ENCODE measurements at regions not wholly inside any gene's neighbourhood (a gene's known extent, or its start where the extent isn't known, plus 50 kb on each side); places are given as distances from the start of the nearest gene placed in this dataset.

DNA sequence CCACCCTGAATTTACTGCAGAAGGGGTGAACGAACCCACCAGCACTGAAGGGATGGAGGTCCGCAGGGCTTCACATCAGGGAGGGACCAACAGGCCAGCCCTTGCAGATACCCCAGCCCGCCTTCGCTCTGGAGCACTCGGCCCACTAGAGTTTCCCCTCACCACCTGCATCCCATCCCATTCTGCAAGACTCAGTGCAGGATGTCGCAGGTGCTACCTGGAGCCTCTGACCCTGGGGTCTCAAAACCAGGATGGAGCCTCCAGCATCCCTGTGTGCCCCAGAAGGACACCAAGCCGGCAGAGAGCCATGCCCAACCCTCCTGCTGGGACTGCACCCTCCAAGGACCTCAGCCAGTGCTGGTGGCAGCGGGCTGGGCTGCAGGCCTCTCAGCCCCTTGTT is 57.6 kb upstream of the ADRA2C start:
- no peak for TF ChIP-seq GATA3 (IDR thresholded peaks at IDR 0.05; ENCODE audit: low read depth, low read length)

DNA sequence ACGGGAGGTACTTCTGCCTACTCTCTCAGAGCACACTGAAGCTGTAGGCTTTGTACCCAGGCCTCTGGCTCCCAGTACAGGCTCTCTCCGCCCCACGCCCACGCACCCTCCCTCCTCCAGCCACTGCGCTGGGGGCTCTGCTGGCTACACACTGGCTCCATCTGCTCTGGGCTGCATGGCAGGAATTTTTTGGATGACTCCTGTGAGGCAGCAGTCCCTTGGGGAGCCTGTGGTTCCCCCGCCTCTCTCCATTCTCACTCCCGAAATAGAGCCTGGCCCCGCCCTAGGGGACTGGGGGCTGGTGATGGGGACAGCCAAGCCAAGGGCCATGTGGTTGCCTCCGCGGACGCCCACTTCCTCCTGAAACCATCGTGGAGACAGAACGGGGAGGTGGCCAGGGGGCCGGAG is 58.1 kb upstream of the ADRA2C start:
- TF ChIP-seq GATA2 (IDR thresholded peaks at IDR 0.05; ENCODE audit: low read depth, low read length), result no peak

DNA sequence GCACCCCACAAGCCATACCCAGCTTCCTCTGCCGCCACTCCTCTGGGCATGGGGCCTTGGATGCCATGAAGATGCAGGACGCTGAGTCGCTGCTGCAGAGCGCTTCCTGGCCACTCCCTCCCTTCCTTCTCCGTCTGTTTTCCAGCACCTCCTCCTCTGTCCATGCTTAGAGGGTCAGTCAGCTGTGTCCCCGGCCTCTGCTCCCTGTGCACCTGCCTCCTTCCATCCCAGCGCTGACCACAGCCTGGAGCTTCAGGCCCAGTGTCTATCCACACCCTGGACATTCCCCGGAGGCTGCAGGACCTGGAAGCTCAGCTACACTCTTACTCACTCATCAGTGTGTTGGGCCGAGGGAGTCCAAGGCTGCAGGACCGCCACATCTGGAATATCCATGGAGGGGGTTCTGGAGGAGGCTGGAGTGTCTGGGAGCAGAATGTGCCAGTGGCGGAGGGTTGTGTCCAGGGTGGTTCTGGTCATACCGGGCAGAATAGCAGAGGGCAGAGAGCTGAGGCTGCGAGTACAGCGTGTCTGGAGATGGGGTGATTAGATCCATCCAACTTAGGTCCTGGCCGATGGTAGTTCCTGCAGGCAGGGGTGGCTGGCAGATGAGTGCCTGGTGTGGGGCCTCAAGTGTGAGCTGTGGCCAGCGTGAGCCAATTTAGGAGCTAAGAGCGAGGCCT is 58.6 kb upstream of the ADRA2C start:
- TF ChIP-seq GATA2 (IDR thresholded peaks at IDR 0.05; ENCODE audit: low read depth, low read length) (peak; percentile 99), GATA3 (IDR thresholded peaks at IDR 0.05; ENCODE audit: low read depth, low read length) (no peak; the same call in 1 of the 2 replicates)

DNA sequence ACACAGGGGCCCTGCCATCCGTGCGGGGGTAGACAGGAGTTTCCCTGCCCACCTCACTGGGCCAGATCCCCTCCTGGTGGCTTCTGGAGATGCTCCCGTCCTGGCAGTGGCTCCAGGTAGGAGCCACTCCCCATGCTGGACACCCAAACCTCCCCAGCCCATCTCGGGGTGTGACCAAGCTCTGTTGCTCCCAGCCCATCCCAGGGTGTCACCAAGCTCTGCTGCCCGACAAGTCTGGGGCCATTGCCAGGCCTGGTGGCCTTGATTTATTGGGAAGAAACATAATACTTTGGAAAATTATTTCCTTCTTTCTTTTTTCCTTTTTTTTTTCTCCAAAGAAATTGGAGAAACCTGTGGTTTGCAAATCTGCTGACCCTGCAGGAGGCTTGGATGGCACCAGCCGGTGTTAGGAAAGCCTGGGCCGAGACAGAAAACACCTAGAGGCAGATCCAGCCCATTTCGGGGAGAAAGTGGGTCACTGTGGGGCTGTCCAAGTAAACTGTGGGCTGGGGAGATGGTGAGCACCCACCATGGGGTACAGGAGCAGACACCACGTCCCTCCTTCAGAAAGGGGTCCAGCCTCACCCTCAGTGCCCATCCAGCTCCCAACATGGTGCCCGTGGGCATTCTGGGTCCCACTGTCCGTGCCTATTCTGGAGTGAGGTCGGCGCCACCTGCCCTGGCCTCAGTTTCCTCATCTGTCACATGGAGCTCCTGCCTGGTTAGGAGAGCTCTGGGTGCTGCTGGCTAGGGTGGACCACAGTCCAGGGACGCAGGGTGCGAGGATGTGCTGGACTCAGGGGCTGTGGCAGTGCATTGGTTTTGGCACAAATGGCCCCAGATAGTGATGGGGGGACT is 59.4 kb upstream of the ADRA2C start:
- no peak for TF ChIP-seq GATA3 (IDR thresholded peaks at IDR 0.05; ENCODE audit: low read depth, low read length)
- no peak for TF ChIP-seq GATA2 (IDR thresholded peaks at IDR 0.05; ENCODE audit: low read depth, low read length)

DNA sequence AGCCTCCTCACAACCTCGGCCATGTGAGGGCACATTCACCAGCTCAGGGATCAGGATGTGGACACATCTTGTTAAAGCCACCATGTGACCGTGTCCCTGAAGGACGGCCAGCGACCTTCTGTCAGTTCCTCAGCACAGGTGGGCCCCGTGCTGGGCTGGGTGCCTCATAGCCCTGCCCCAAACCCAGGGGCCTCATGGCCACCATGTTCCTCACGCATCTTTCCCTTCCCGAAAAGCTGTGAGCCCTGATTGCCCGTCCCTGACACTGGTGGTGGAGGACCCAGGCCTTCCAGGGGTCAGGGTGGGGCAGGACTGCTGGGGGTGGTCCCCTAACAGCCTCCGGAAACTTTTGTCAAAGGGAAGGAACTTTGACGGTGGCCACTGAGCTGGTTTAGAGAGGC is 60.1 kb upstream of the ADRA2C start:
- TF ChIP-seq GATA3 (IDR thresholded peaks at IDR 0.05; ENCODE audit: low read depth, low read length) (no peak), GATA2 (IDR thresholded peaks at IDR 0.05; ENCODE audit: low read depth, low read length) (no peak)

DNA sequence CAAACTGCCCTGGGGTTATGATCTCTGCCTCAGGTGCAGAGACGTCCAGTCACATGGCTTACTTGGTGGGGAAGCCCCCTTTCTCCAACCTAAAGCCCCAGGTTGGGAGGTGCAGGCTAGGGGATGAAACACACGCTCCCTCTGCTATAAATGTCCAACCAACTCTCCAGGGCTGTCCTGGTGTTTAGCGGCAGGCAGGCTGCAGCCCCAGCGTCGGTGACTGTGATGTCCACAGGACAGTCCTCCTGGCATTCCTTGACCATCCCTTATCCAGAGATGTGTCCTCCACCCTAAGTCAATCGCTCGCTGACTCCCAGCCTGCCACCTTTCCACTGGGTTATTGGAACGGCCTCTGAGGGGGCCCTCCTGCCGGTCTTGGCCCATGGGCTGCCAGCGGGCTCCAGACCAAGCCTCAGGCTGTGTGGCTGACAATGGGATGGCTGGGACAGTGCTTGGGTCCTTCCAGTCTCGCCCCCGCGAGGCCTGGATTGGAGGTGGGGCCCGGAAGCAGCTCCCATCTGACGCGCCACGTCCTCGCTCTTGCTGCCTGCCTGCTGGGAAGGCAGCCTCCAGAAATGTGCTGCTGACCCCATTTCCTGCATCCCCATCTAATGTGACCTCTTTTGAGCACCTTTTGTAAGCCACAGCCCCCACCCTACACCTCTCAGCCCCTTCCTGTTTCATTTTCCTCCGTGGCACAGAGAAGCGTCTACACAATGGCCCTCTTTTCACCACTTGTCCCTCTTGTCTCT is 60.8 kb upstream of the ADRA2C start:
- TF ChIP-seq GATA2 (IDR thresholded peaks at IDR 0.05; ENCODE audit: low read depth, low read length) (no peak), GATA3 (IDR thresholded peaks at IDR 0.05; ENCODE audit: low read depth, low read length) (no peak)

DNA sequence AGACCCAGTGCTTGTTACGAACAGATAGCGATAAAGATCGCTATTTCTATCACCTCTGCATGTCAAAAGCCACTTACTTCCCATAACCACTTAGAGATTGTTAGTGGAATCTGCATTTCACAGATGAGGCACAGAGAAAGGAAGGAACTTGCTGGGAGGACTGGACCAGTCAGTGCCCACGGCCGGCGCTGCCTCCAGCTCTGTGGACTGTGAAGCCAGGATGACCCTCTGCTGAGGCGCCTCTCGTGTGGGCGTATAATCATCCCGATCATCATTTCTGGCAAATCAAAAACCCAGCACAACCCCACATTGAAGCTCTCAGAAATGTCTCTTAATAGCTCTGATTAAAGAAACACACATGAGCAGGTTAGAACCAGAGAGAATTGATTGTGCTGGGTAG is 61.5 kb upstream of the ADRA2C start:
- TF ChIP-seq GATA3 (IDR thresholded peaks at IDR 0.05; ENCODE audit: low read depth, low read length), result no peak
- TF ChIP-seq GATA2 (IDR thresholded peaks at IDR 0.05; ENCODE audit: low read depth, low read length), result no peak

DNA sequence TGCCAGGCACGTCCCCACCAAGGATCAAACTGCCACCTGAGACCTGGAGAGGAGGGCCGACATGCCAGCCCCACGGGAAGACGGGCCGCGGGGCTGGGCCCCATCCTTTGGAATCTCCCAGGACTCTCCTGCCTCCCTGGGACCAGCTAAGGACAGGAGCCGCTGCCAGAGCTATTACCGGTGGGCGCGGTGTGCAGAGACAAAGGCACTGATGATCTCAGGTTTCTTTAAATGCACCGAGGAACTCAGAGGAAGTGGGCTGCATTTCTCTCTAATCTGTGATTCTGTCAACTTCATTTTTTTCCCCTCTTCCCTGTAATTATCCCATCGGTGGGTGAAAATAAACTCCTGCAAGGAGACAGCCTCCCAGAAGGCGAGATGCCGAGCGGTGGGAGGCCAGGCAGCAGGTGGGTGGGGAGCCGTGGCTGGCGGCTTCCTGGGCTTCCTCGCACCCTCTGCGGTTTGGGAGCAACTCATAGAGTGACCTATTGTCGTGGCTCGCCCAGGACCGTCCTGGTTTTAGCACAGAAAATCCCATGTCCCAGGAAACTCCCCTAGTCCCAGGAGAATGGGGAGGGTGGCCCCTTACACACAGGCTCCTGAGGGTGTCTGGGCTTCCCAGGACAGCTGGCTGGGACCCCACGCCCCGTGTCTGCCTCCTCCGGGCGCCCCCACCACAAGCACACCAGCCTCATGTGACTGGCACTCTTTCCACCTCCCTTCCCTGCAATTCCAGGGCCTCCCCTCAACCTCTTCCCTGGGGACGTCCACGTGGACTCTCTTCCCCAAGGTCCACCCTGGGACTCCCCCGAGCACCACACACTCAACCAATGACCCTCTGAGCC is 62.3 kb upstream of the ADRA2C start:
- TF ChIP-seq GATA3 (IDR thresholded peaks at IDR 0.05; ENCODE audit: low read depth, low read length), result no peak
- TF ChIP-seq GATA2 (IDR thresholded peaks at IDR 0.05; ENCODE audit: low read depth, low read length), result no peak

DNA sequence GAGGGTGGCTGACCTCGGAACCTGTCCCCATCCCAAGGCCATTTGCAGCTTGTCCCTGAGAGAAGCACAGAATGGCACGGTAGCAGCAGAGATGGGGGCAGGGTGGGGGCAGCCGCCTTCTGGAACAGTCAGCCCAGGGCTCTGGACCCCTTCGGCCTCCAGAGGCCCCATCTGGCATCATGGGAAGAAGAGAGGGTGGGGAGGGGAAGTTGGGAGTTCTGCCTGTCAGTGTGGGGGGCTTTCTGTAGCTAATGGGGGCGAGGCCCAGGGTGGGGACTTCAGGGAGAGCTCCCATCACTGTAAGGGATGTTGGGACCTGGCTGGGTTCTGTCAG is 62.9 kb upstream of the ADRA2C start:
- TF ChIP-seq GATA3 (IDR thresholded peaks at IDR 0.05; ENCODE audit: low read depth, low read length) (no peak), GATA2 (IDR thresholded peaks at IDR 0.05; ENCODE audit: low read depth, low read length) (no peak)

DNA sequence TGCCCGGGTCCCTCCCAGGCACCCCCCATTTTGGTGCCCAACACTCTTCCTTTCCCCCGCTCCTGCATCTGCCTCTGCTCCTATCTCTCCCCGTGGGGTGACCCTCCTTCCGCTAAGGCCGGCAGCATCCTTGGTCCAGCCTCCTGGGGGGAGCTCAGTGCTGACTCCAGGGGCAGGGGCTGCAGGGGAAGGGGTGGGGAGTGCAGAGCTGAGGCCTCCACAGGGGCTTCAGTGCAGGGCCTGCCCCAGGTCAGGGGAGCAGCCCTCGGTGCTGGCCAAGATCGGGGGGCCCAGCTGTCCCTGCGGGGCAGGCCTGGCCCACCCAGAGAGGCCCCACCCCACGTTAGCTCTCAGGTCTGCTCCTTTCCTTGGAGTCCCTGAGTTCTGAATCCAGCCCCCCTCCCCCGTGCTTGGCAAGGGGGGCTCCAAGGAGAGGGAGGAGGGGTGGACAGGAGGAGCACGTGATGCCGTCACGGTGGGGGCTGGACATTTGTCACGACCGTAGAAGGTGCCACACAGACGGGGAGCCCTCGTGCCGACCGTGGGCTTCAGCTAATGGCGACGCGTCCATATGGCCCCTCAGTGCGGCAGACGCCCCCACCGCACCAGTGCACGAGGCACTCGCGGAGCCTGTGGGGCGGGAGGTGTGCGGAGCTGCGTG is 63.5 kb upstream of the ADRA2C start:
- TF ChIP-seq GATA3 (IDR thresholded peaks at IDR 0.05; ENCODE audit: low read depth, low read length) (no peak), GATA2 (IDR thresholded peaks at IDR 0.05; ENCODE audit: low read depth, low read length) (no peak)

DNA sequence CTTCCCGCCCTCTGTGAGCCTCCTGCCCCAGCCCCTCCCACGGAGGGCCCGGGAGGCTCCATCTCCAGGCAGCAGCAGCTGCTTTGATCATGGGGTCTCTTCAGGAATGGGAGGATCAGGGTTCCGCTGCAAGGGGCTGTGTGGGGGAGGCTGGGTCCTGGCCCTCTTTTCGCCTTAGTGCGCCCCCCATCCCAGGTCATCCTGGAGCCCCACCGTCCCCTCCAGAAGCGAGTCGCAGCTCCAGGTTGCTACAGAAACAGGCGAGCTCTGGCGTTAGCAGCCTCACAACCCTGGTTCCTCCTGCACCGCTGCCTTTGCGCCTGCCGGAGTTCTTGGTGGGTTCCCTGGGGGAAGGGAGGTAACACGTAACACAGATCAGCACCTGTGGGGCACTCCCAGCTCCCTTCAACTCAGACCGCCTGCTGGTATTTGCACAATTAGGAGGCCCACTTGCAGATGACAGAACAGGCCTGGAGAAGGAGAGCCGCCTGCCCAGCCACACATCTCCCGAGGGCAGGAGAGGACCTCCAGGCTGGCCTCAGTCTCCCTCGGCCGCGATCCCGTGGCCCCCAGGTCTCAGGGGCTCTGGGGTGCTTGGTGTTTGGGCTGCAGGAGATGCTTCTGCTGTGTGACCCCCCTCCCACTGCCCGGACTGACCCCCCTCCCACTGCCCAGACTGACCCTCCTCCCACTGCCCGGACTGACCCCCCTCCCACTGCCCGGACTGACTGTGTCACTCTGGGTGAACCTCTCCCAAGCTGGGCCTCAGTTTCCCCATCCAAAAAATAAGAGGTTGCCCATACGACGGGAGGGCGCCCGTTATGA is 64.2 kb upstream of the ADRA2C start:
- TF ChIP-seq GATA2 (IDR thresholded peaks at IDR 0.05; ENCODE audit: low read depth, low read length) (no peak), GATA3 (IDR thresholded peaks at IDR 0.05; ENCODE audit: low read depth, low read length) (no peak)

DNA sequence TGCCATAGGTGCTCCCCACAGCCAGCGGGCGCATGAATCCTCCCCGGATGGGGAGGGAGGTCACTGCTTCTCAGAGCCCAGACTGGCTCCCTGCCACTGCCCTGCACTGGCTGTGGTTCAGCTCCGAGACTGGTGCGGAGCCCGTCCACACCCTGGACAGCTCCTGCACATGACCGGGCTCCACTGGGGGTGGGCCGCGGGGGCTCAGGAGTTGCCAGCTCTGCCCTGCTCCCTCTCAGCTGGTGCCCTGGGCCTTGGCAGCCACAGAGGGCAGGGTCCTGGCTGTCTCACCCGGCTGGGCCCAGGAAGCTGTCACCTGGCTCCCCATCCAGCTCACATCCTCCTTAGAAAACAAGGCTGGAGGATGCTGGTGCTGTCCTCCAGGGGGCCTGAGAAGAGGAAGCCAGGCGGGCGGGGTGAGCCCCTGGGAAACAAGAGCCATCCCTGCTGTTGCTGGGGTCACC is 64.9 kb upstream of the ADRA2C start:
- TF ChIP-seq GATA3 (IDR thresholded peaks at IDR 0.05; ENCODE audit: low read depth, low read length), result no peak
- no peak for TF ChIP-seq GATA2 (IDR thresholded peaks at IDR 0.05; ENCODE audit: low read depth, low read length)

Data from SH-SY5Y (cell line).